NCI-H2107 (cell line): ENCODE measurements at regions not wholly inside any gene's neighbourhood (a gene's known extent, or its start where the extent isn't known, plus 50 kb on each side); places are given as distances from the start of the nearest gene placed in this dataset.
"Not testable (repeated sequence)": the region's sequence is repeated elsewhere in the genome, so short reads cannot be mapped to it uniquely, and the experiment has no call there.

ENCODE experiments used
- DNase-seq: peaks from one replicate; lab custom pipeline; 2025; lab: John Stamatoyannopoulos, UW

DNA sequence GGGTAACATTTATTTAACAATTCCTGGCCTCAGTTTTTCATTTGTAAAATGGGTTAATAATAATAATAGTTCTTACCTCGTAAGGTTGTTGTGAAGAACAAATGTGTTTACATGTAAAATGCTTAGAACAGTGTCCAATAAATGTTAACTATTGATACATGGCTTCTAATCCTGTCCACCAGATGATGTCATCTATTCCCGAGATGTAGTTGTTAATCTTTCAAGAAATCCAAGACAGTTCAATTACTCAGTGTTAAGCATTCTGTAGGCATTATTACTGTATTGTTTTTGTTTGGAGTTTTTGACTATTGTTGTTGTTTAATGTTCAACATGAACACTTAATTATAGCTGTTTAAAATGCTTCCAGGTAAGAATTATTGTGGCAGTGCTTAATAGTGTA is 131.0 kb upstream of the FNDC3A start:
- DNase-seq = no peak

DNA sequence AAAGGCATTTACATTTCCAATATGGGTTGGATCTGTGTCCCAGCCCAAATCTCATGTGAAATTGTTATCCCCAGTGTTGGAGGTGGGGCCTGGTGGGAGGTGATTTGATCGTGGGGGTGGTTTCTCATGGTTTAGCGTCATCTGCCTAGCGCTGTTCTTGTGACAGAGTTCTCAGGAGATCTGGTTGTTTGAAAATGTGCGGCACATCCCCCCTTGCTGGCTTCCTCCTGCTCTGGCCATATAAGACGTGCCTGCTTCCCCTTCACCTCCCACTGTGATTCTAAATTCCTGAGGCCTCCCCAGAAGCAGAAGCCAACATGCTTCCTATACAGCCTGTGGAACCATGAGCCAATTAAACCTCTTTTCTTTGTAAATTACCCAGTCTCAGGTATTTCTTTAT is 126.2 kb upstream of the FNDC3A start:
- DNase-seq = no peak

DNA sequence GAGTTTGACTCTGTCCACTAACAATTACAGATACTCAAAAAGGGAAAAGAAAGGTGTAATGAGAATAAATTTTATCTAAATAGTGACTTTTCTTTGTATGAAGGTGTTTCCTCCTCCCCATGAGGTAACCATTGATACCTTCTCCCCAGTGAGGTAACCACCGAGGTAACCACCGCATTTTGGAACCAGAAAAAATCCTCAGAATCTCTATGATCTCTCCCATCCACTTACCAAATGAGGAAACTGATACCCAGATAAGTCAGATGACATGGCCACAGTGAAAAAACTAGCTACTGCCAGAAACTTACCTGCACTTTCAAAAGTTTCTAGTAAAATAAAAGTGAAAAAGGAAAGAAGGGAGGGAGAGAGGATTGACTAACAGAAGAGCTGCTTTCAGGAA is 124.0 kb upstream of the FNDC3A start:
- no peak for DNase-seq

DNA sequence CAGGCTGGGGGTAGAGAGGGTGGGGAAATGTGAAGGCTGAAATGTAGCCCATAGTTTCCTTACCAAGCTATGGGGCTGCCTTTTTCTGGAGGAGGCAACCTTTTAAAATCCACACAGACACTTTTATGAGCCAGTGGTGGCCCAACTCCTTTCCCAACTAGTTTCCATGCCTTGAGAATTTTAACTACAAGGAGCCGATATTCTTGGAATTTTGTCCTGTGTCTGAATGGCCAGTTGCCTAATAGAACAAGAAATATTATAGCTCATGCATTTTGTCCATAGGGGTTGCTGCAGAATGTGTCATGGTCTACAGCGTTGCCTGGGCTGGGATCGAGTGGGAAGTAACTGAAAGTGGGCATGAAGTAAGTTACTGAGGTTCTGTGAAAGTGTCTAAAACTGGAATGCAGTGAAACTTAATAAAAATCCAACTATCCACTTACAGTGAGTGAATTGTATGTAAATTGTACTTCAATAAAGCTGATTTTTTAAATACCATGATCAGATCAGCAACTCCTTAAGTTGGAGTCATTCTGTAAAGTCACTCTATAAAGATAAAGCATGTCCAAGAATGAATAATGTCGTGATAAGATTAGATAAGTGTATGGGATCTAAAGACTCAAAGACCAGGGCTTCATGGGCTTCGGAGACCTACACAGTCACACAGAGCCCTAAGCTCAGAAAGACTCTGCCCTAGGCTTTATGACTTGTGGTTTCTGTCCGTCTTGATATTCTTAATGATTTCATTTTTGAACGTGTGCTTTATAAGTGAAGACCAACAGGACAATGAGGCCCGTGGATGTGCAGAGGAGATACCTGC is 122.6 kb upstream of the FNDC3A start:
- DNase-seq = no peak

DNA sequence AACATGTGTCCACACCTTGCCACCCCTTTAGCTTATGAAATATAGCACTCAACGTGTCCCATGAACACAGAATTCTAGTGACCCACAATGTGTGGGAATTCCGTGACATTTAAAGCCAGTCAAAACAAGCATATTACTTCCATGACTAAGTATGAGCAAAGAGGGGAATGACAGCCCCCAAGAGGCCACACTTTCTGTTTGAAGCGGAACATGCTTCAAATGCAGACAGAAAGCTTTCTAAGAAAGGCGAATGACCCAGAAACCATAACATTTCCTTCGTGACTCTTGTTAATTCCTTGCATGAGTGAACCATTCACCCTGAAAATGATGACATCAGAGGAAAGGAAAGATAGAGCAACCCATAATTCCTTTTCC is 122.0 kb upstream of the FNDC3A start:
- no peak for DNase-seq

DNA sequence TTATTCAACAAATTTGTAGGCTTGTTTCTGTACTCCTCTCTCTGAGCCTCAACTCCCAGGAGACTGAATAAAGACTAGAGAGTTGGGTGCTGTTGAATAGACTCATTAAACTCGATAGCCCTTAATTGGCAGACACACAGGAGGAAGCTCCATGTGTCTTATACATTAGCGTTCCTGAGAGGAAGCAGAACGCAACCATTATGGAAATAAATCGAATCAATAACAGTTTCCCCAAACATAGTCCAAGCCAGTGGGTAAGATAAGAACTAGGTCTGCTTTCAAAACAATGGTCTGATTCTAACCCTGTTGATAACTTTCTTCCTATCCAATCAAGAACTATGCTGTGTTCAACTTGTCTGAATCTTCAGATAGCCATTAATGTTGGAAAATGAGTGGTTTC is 118.1 kb upstream of the FNDC3A start:
- DNase-seq = no peak

DNA sequence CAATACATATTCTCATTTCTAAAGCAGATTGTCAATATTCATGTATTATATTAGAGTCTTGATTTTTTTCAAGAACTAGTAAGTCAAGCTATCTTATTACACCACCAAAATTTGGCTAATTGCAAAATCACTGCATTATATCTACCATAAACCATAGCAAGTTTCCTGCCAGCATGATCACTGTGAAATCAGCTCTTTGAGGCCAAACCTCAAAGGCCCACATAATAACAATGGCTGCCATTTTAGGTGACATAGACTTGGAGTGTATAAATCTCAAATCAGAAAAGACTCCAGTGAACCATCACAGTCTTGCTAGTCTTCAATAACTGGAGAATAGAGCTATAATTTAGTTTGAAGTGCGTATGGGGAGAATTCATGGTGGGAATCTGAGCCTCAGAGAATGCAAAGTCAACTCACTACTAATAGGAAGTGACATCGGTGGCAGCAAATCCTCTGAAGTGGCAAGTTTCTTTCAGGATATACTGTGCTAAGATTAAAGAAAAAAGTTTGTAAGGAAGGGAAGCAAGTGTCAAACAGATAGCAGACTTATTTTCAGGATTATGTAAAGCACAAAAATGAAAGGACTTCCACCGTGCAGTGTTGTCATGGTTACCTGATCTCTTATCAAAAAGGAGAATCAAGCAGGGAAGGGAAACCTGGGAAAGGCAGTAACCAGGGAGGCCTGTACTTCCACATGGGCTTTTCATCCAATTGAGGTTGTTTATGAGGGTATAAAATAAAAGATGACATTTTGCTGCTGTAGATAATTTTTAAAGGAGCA is 117.4 kb upstream of the FNDC3A start:
- no peak for DNase-seq

DNA sequence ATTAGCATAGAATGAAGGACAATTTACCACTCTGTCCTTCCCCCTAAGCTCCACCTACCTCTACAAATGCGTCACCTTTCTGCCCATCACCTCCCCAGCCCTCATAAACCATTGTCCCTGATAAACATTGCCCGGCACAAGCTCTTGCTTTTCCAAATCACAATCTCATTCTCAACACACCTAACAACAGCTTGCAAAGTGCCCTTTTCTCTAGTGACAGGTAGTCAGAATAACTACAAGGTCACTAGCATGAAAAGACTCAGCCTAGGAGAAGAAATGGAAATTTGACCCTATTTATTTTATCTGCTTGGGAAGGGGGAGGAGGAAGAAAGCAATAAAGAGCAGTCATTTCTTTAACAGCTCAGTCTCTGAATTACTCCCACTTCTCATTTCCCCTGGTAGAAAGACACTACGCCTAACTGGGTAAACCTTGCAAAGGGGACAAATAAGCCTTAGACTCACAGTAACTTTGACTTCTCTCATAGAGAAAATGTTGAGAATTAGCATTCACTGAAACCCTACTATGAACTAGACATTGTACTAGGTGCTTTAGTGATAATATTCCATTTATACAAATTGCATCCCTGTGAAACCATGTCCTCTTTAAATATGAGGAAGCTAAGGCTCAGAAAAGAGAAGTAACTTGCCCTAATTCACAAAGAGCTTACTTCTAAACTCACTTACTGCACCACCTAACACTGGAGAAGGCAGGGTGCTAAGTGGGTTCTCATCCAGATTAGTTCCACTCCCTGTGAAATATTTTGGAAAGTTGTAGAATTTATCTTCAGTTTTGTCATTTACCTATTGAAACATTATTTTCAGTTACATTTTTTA is 116.2 kb upstream of the FNDC3A start:
- DNase-seq = no peak

DNA sequence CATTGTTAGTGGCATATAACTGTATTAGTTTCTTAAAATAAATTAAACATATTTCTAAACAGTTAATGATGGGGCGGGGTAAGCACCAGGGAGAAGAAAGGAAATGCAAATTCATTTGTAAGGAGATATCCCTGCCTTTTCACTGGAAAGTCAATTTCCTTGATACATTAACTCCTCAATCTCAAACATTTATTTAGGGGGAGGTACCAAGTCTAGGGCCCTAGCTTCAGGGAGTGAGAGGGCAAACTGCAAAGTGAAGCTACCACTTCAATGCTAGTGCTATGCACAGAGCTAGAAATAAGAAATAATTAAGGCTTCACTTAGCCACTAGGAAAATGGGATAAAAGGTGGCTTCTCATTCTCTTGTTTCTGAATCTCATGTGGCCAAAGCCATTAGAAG is 115.3 kb upstream of the FNDC3A start:
- no peak for DNase-seq

DNA sequence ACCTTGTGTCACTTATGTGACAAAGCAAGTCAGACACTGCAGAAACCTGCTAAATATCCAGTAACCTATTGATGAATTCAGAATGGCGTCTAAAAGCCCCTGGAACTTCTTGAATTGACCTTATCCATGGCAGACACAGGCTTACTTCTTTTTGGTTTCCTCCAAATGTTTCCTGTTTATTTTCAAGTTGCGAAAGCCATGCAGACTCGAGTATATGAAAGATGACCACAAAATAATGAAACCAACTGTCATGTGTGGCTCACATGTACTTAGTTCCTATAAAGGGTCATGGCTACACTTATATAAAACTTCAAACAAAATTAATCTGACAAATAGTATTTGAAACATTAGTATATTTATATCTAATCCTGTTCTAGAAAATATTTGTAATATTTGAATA is 113.1 kb upstream of the FNDC3A start:
- no peak for DNase-seq

DNA sequence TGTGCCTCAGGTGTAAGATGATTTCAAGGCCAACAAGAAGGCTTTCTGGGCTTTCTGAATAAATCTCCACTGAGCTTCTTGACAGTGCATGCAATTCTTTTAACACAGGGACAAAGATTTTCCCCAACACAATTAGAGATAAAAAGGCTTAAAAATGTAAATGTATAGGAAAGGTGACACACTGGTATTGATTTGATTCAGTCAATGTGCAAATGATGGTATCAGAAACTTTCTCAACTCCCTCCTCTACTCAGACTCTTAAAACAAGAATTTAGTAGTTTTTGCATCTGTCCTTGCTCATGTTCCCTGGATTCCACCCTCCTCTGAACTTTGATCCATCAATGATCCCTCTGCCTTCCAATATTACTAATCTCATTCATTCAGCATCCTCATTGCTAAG is 111.6 kb upstream of the FNDC3A start:
- DNase-seq = no peak

DNA sequence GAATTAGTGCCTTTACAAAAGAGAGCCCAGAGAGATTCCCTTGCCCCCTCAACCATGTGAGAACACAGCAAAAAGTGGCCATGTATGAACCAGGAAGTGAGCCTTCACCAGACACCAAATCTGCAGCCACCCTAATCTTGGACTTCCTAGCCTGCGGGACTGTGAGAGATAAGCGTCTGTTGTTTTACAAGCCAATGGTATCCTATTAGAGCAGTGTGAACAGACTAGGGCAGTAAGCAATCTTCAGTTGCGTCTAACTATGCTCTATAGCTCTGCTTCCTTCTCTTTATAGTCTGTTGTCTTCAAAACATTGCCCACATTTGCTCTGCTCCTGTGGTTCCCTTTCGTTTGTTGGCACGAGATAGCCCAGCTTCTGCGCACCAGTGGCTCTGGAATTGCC is 109.5 kb upstream of the FNDC3A start:
- DNase-seq = no peak

DNA sequence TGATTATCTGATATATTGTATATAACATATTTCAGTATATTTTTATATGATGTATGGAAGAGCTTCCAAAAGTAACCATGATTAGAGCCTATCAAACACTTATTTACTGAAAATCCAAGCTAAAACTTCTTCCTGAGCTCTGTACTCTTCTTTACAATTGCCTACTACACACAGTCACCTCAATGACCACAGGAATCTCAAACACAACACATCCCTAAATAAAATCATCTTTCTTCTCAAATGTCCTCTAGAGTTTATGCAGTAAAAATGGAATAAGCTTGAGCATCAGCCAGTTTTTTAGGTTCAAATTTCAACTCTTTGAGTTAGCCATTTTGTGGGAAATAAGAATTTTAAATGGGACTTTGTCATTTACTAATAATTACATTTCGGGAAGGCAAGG is 102.6 kb upstream of the FNDC3A start:
- DNase-seq = no peak

DNA sequence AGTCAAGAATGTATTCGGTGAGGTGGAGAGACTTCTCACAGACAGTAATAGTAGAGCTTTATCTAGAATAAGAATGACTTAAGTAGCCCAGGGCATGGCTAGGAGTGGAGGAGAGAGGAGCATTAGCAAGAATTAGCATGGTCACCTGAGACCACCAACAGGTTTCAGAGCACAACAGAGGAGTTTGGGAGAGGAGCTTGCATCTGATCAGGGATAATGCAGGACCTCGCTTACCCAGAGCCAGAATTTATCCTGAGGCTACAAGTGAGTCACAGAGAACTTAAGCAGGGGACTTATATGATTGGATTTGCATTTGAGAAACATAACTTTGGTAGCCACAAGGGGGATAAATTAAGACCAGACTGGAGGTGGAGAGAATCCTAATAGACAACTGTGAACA is 102.1 kb upstream of the FNDC3A start:
- no peak for DNase-seq

DNA sequence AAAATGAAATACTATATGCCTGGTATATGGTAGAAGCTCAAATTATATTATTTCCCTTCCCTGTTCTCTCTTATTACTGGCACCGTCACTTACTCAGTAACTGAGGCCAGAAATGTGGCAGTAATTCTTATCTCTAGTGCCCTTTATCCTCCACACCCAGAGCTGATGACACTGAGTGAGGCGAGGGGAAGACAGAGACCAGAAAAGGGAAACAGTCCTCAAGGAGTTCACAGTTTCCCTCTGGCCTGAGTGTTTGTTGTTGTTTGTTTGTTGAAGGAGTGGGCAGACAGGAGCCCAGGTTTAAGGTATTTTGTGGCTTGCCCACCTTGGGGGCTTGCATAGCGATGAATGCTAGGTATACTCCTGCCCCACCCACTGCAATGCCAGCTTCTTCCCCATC is 101.5 kb upstream of the FNDC3A start:
- no peak for DNase-seq

DNA sequence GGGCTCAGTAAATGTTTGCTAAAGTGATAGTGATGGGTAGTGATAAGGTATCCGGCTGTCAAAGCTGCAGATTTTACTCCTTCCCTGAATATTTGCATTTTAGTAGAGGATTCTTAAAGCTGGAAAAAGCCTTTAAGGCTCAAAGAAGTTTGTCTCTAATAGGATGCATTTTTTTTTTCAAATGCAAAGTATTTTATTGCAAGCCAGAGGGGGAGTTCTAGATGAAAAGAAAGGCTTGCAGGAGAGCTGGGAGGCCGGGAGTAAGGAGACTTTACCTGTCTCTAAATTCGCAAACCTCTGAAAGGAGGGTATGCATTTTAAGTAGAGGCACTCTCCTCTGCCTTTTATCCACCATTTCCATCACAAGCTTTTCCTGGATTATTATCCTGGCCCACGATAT is 100.7 kb upstream of the FNDC3A start:
- no peak for DNase-seq

DNA sequence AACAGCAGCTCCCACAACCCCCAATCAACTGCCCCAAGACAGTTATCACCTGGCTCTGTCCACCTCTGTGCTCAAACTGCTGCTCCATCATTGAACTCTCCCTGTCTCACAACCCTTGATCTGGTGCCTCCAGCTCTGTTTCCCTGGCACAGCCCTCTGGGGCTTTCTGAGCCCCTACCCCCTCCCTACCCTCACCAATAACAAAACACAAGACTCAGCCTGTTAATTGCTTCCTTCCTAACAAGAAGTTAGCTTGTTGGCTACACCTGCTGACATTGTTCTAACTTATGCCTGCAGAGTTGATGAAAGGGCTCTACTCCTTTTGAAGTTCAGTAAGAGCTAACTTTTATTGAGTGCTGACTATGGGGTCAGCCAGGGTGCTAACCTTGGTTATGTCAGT is 99.4 kb upstream of the FNDC3A start:
- DNase-seq = no peak

DNA sequence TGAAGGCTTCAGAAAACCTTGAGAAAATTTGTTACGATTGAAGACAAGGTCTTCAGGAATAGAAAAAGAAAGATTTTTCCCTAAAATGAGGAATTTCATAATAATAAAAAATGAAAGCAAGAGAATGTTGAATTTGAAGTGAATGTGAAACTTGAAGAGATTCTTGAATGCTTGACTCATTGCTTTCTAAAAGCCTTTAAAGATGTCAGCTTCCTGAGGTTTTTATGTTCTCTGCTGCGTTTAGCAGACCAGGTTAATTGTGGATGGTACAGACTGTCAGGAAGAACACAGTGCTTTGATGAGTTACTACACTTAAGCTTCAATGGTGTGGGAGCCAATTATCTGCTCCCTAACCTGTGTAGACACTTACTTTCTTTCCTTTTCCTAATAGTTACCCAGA is 96.3 kb upstream of the FNDC3A start:
- no peak for DNase-seq

DNA sequence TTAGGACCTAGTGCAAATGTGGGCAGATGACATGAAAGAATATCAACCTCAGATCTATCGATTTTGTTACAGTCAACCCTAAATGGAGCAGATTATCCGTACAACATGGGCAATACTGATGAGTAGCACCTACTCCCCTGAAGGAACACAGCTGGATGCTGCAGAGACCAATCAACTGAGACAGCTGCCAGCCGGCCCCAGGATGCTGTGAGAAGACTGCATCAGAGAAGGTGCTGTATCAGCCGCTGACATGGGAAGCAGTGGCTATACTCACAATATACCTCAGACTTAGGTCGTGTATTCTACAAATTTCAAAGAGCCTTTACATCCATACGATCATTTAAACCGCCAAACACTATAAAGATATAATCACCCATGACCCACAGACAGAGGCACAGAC is 95.9 kb upstream of the FNDC3A start:
- DNase-seq = no peak

DNA sequence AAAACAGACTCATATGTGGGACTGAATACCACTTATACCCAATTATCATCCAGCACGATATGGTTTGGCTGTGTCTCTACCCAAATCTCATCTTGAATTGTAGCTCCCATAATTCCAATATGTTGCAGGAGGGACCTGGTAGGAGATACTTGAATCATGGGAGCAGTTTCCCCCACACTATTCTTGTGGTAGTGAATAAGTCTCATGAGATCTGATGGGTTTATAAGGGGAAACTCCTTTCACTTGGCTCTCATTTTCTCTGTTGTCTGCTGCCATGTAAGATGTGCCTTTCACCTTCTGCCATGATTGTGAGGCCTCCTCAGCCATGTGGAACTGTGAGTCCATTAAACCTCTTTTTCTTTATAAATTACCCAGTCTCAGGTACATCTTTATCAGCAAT is 91.9 kb upstream of the FNDC3A start:
- not testable (repeated sequence) for DNase-seq

DNA sequence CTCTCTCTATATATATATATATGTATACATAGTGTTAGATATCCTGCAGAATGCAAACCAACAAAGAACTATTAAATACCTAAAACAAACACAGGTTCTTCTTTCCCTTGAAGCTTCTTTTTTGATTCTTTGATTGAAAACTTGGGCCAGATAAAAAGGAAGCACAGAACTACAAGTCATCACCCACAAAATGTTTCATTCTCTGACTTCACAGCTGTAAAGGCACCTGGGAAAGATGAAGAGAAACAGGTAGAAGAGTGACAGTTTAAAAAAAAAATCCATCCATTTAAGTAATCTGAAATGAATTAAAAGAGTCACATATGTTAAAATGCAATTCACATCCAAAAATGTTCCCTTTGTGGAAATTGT is 90.7 kb upstream of the FNDC3A start:
- DNase-seq = no peak

DNA sequence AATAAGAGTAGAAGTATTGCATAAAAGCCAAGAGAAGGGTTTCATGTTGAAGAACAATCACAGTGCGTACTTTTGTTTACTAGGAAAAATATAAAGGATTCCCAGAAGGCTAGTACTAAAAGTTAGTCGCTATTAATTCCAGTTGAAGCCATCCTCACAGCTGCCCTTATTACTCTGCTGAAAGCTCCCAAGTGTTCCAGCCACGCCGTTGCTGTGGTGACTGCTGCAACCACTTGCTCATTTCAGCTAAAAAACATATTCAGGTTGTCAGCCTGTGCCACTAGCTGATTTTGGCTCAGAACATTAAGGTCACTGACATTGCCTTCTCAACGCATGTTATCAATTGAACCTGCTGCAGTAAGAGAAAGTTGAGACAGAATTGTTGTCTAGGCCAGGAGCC is 87.1 kb upstream of the FNDC3A start:
- DNase-seq = no peak

DNA sequence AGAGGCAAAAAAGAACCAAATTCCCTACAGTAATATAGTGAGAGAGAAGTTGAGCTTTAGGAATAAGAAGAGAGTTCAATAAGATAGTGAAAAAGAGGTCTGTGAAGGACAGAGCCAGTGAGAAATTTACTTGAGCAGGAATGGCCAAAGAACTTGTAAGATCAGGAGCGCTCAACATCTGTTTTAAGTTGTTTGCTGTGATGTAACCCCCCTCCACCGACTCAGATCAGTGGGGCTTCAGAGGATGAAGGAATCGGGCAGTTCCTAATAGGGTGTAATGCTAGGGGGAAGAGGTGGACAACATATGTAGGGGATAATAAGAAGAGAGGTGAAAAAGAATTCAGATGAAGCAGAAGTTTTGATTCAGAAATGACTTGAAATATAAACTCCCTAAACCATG is 85.3 kb upstream of the FNDC3A start:
- DNase-seq = no peak
